GM21447 (cell line): ENCODE measurements at regions not wholly inside any gene's neighbourhood (a gene's known extent, or its start where the extent isn't known, plus 50 kb on each side); places are given as distances from the start of the nearest gene placed in this dataset.

ENCODE experiments used
- ATAC-seq: cut with Tn5 transposase; IDR thresholded peaks from one replicate; pipeline ENCODE4 v1.9.1; 2021; ENCODE audit not compliant: unreplicated experiment

DNA sequence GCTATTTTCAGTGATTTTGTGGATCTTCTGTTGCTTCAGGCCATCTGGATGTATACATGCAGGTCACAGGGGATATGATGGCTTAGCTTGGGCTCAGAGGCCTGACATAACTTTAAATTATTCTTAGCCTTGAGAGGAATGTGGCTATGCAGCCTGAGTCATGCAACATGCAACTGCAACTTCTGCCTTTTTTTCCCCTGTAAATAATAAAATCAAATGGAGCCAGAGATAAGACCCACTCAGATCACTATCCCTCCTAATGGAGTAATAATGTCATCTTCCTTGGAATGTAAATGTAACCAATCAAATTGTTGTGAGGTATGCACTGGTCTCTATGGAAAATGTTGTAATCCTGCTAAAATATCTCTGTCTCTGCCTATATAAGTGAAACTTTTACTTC is 54.9 kb downstream of the MAGEB17 start:
- no peak for ATAC-seq

GRCh38 chrX:16223385-16223784 is 56.1 kb downstream of the MAGEB17 start:
- no peak for ATAC-seq

- ATAC-seq = peak; percentile 63
These were observed 71.9 kb downstream of the MAGEB17 start for GRCh38 chrX:16239211-16239610.

DNA sequence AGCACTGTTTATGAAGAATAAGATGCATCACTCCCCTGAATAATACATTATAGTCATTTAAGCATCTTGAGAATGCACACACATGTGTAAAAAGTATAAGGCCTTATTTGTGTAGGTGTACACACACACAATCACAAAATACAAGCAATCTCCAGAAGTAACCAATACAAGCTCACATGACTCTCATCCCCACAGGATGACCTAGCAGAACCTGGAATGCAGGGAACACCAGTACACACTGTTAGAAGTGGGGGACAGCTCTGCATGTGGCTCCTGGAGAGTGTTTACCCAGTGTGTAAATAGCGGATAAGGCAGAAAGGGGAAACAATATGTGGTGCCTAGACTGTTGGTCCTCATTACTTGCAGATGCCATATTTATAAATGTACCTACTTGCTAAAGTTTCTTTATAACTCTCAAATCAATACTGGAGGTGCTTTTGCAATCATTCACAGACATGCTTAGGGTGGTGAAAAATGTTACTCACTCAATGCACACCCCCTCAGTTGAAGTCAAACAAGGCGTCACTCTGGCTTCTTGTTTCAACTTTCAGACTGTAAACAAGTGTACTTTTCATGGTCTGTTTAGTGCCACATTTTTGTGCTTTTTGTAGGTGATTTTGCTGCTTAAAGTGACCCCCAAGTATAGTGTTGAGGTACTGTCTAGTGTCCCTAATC is 73.1 kb downstream of the MAGEB17 start:
- ATAC-seq = no peak

DNA sequence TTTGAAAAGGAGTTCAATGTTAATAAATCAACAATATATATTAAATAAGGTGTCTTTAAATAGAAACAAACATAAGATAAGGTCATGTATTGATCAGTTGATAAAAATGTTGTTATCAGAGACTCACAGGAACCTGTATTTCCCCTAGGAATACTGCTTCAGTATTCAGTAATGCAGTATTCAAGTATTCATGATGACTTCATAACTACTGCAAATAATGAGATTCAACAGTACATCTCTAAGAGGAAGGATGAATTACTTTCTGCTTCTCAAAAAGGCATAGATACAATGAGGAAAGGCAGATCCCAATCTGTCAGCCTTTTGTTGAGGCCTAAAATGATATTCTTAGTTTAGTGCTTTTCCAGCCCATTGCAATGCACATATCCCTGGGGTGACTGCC is 73.7 kb downstream of the MAGEB17 start:
- no peak for ATAC-seq

DNA sequence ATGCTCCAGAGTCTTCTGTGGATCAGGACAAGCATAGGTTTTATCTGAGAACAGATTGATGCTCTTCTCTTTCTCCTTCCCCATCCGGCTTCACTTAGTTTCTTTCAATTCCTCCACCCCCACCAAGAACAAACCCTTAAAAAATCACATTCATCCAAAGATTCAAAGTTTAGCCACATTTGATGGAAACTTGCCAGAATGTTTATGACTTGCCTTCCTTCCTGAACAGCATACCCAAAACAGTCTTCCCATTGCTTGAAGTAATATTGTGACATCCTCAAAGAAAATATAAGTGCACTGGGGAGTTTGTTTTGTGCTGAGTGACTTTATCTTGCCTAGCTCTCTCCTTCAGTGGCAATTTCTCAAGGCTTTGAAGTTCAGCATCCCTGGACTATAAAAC is 83.0 kb downstream of the MAGEB17 start:
- ATAC-seq = no peak

DNA sequence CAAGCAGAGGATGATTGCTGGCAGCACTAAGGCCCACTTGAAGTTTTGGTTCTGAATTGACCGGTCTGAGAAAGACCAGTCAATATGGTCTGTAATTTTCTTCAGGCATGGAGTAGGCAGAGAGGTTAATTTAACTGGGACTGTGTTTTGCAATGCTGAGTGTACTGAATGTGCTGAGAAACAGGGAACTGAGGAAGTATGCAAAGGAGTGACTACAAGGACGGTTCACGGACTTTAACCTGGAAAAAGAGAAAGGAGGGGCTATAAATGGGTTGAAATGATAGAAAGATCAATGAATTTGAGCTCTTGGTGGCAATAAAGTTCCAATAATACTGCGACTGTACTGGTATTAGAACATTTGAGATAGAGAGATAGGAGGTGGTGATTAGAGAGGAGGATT is 84.5 kb downstream of the MAGEB17 start:
- ATAC-seq = no peak

DNA sequence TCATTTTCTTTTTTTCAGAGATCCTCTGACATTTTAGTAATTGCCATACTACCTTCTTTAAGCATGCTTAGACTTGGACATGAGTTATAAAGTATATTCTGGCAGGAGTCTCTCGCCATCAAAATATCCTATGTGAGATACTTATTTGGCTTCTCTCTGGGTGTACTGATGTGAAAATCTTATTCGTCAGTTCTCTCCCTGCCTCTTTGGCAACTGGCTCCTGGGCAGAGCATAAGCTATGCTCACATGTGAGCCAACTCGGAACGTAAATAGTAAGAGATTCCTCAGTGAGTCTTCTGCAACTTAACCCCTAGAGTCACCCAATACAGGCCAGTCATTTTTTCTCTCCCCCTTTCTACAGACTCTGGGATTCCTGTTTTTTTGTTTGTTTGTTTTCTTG is 91.6 kb downstream of the MAGEB17 start:
- no peak for ATAC-seq

DNA sequence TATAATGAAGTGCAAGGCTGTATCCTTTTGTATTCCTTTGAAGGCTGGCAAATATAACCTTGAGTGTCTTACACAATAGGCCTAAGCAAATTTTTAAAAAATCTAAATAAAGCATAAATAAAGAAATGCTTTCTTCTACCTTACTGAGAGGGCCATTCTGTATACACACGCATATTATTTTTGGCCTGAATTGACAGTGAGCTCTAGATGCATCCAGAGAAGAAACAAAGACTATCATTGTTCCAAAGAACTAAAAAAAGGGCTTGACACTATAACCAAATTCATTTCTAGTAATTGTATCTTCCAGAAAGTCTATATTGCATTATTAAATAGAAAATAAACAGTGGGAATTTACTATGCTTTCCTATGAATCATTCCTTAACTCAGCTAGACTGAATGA is 100.2 kb downstream of the MAGEB17 start:
- no peak for ATAC-seq

- ATAC-seq = no peak
These were observed 100.9 kb downstream of the MAGEB17 start for GRCh38 chrX:16268206-16268605.

DNA sequence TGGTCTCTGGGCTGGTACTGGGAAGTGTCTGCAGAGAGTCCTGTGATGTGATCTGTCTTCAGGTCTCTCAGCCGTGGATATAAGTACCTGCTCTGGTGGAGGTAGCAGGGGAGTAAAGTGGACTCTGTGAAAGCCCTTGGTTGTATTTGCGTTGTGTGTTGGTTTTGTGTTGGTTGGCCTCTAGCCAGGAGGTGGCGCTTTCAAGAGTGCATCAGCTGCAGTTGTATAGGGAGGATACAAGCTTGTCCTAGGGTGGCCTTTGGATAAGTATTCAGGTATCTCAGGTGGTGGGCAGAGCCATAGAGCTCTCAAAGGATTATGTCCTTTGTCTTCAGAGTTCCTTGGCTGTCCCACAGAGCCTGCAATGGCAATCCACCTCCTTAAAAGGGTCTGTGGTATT is 111.6 kb downstream of the MAGEB17 start:
- no peak for ATAC-seq

- no peak for ATAC-seq
These were observed 114.9 kb downstream of the MAGEB17 start for GRCh38 chrX:16282209-16282608.

GRCh38 chrX:16284842-16285241 is 117.6 kb downstream of the MAGEB17 start:
- ATAC-seq = no peak

- ATAC-seq = no peak
These were observed 123.7 kb downstream of the MAGEB17 start for GRCh38 chrX:16290997-16291396.

- ATAC-seq = no peak
These were observed 133.6 kb downstream of the MAGEB17 start for GRCh38 chrX:16300831-16301230.

DNA sequence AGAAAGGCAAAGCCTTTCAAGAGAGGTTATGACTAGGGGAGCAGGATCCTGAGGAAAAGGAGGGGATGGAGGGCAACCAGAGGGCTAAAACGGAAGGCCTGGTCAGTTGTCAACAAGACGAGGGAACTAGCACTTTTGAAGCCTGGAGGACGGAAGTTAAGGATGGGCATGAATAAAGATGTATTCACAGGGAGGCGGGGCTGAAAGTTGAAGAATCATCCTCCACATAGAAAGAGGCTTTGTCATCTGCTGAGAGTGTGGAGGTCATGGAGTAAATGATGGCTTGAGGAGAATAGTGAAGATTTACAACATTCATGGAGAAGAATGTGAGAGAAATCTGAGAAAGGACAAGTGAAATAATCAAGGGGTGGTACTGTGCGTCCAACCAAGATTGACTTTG is 137.5 kb downstream of the MAGEB17 start:
- no peak for ATAC-seq

- ATAC-seq = no peak
These were observed 137.9 kb downstream of the MAGEB17 start for GRCh38 chrX:16305187-16305586.

GRCh38 chrX:16307950-16308349 is 140.7 kb downstream of the MAGEB17 start:
- no peak for ATAC-seq

- no peak for ATAC-seq
These were observed 141.5 kb downstream of the MAGEB17 start for GRCh38 chrX:16308773-16309172.

GRCh38 chrX:16310326-16310725 is 143.0 kb downstream of the MAGEB17 start:
- ATAC-seq = no peak

DNA sequence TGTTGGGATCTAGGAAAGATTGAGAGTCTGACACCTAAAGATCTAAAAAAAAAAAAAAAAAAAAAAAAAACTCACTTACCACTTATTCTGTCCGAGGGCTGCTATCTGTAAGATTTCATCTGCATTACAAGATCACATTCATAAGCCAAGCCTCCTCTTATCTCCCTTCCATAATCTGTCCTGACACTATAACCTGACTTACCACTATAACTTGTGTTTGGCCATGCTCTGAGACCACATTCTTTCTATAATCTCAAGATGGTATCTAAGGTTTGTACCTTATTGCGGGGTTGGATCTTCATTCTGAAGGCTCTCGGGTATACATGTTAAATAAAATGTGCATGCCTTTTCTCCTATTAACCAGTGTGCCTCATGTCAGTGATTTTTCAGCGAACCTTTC is 144.4 kb downstream of the MAGEB17 start:
- no peak for ATAC-seq

- ATAC-seq = no peak
These were observed 145.7 kb downstream of the MAGEB17 start for GRCh38 chrX:16312761-16313623.

GRCh38 chrX:16316331-16316730 is 149.1 kb downstream of the MAGEB17 start:
- ATAC-seq = no peak
